PC-9 (cell line): ENCODE measurements at regions not wholly inside any gene's neighbourhood (a gene's known extent, or its start where the extent isn't known, plus 50 kb on each side); places are given as distances from the start of the nearest gene placed in this dataset.

Experiments used
- BruUV-seq: library from RNA; stranded (reverse); fragments of 400-500 nt; replicated peaks from 2 replicates; lab custom pipeline; 2021; lab: Mats Ljungman, UMichigan
- CTCF ChIA-PET: fragments of 300-600 bp; sonication (Branson Sonifier 250); formaldehyde crosslinking; loops from one replicate; lab custom pipeline; 2022; ENCODE audit warnings: antibody characterized with exemption; lab: Charles Lee
- POLR2A ChIA-PET: fragments of 300-600 bp; sonication (Branson Sonifier 250); formaldehyde crosslinking; loops from one replicate; lab custom pipeline; 2022; ENCODE audit warnings: antibody characterized with exemption; ENCODE audit not compliant: unreplicated experiment; lab: Charles Lee
- DNase-seq, 2 experiments: peaks; one replicate each; pipeline versions ENCODE4 v3.0.0 to v3.0.0-alpha.2; 2015 to 2022; ENCODE audit warnings: mixed read lengths in 1 of 2
- H2AFZ ChIP-seq: fragments of 200-600 bp; sonication (generic); 2 replicates; pipeline ENCODE4 v1.8.1; 2017; ENCODE audit warnings: antibody characterized with exemption
- H3F3A ChIP-seq: fragments of 200-600 bp; sonication (generic); 2 replicates; pipeline ENCODE4 v1.8.1; 2017; ENCODE audit warnings: antibody characterized with exemption, mild to moderate bottlenecking, low read depth; ENCODE audit not compliant: insufficient read depth
- H3K27ac ChIP-seq: fragments of 200-600 bp; sonication (generic); 2 replicates; pipeline ENCODE4 v1.6.1; 2016; ENCODE audit warnings: mixed run types
- H3K27me3 ChIP-seq: fragments of 200-600 bp; sonication (generic); 2 replicates; pipeline ENCODE4 v1.6.1; 2016; ENCODE audit warnings: low read depth, mixed run types; ENCODE audit not compliant: insufficient read depth
- H3K36me3 ChIP-seq: fragments of 200-600 bp; sonication (generic); 2 replicates; pipeline ENCODE4 v1.6.1; 2016; ENCODE audit warnings: low read depth, mixed run types
- H3K4me1 ChIP-seq: fragments of 200-600 bp; sonication (generic); replicated peaks from 2 replicates; pipeline ENCODE4 v1.6.1; 2016; ENCODE audit warnings: mixed run types; ENCODE audit not compliant: insufficient read depth
- H3K4me2 ChIP-seq: fragments of 200-600 bp; sonication (generic); 2 replicates; pipeline ENCODE4 v1.6.1; 2017; ENCODE audit warnings: mixed run types
- H3K4me3 ChIP-seq: fragments of 200-600 bp; sonication (generic); 2 replicates; pipeline ENCODE4 v1.6.1; 2016; ENCODE audit warnings: mixed run types
- H3K79me2 ChIP-seq: fragments of 200-600 bp; sonication (generic); 2 replicates; pipeline ENCODE4 v1.6.1; 2017; ENCODE audit warnings: low read depth, mixed run types
- H3K9me2 ChIP-seq: fragments of 200-600 bp; sonication (generic); 2 replicates; pipeline ENCODE4 v1.8.1; 2017; ENCODE audit warnings: mild to moderate bottlenecking; ENCODE audit not compliant: insufficient read depth
- H3K9me3 ChIP-seq: fragments of 200-600 bp; sonication (generic); 2 replicates; pipeline ENCODE4 v1.8.1; 2016; ENCODE audit warnings: low read depth; ENCODE audit not compliant: insufficient read depth
- H4K20me1 ChIP-seq: fragments of 200-600 bp; sonication (generic); 2 replicates; pipeline ENCODE4 v1.8.1; 2017; ENCODE audit not compliant: insufficient read depth
- CTCF ChIP-seq: fragments of 200-600 bp; sonication (generic); conservative IDR thresholded peaks from 2 replicates; pipeline ENCODE4 v1.6.1; 2017; ENCODE audit warnings: mixed run types, antibody characterized with exemption, mild to moderate bottlenecking, moderate library complexity
- EZH2 ChIP-seq: fragments of 200-600 bp; sonication (generic); IDR thresholded peaks from 2 replicates; pipeline ENCODE4 v1.8.0; 2017; ENCODE audit warnings: antibody characterized with exemption, low read depth
- intact Hi-C: fragments of 100-400 bp; cut with micrococcal nuclease; formaldehyde crosslinking; loops from one replicate; pipeline ENCODE4 v1.10.0; 2022; ENCODE audit not compliant: unreplicated experiment

GRCh38 chr13:31072041-31072440 is 89.7 kb downstream of the HSPH1 start:
- H3K27ac ChIP-seq, result no peak overlapping the region
- TF ChIP-seq CTCF (no peak), EZH2 (no peak)
- no peaks in the 10 kb centered on the region for H3K36me3 ChIP-seq
- H3K4me3 ChIP-seq, result no peak overlapping the region
- intact Hi-C loops, result no loop called here
- no peak for DNase-seq
- no peak overlapping the region for H2AFZ ChIP-seq
- POLR2A ChIA-PET, result no interaction called here
- H3K9me2 ChIP-seq, result no peaks in the 10 kb centered on the region
- no peaks in the 10 kb centered on the region for H3K79me2 ChIP-seq
- no TSS peak for BruUV-seq
- H3K9me3 ChIP-seq, result no peaks in the 10 kb centered on the region; the same call in 1 of the 2 replicates
- no peaks in the 10 kb centered on the region for H4K20me1 ChIP-seq
- 0 out of 2 replicates have a peak, but pooled peaks cover 6% of the 10 kb centered on the region for H3K4me1 ChIP-seq
- H3F3A ChIP-seq, result peaks cover 8% of the 10 kb centered on the region; the same call in 1 of the 2 replicates
- no peak overlapping the region for H3K4me2 ChIP-seq
- CTCF ChIA-PET, result no interaction called here
- no peaks in the 10 kb centered on the region for H3K27me3 ChIP-seq

- Histone ChIP-seq H3K4me2 (no peak overlapping the region), H3K9me3 (no peaks in the 10 kb centered on the region; the same call in 1 of the 2 replicates), H3K27ac (no peak overlapping the region), H3K4me1 (0 out of 2 replicates have a peak, but pooled peaks cover 6% of the 10 kb centered on the region), H4K20me1 (no peaks in the 10 kb centered on the region), H3K27me3 (no peaks in the 10 kb centered on the region), H2AFZ (no peak overlapping the region), H3K36me3 (no peaks in the 10 kb centered on the region), H3K79me2 (no peaks in the 10 kb centered on the region), H3K9me2 (no peaks in the 10 kb centered on the region; the same call in 1 of the 2 replicates), H3K4me3 (no peak overlapping the region), H3F3A (peaks cover 8% of the 10 kb centered on the region; the same call in 1 of the 2 replicates)
- no TSS peak for BruUV-seq
- ChIA-PET CTCF (no interaction called here), POLR2A (no interaction called here)
- intact Hi-C loops, result no loop called here
- TF ChIP-seq EZH2, result no peak
- no peak for TF ChIP-seq CTCF
- no peak for DNase-seq
Measured at GRCh38 chr13:31069808-31070534, 91.7 kb downstream of the HSPH1 start.

- intact Hi-C loops, result no loop called here
- H3K9me2 ChIP-seq, result no peaks in the 10 kb centered on the region; the same call in 1 of the 2 replicates
- H3K4me1 ChIP-seq, result no peaks in the 10 kb centered on the region
- H3F3A ChIP-seq, result no peaks in the 10 kb centered on the region
- no peaks in the 10 kb centered on the region for H3K27me3 ChIP-seq
- H3K4me3 ChIP-seq, result no peak overlapping the region
- no peaks in the 10 kb centered on the region; the same call in 1 of the 2 replicates for H3K9me3 ChIP-seq
- no peak overlapping the region for H2AFZ ChIP-seq
- no peak for TF ChIP-seq CTCF
- no peak for TF ChIP-seq EZH2
- H3K79me2 ChIP-seq, result no peaks in the 10 kb centered on the region
- H4K20me1 ChIP-seq, result no peaks in the 10 kb centered on the region
- CTCF ChIA-PET, result interaction anchor here (0.6 kb wide), 1 partner anchor 483 kb away, joined by 6 read pairs; no protein-coding TSS in a partner anchor
- no peak overlapping the region for H3K27ac ChIP-seq
- POLR2A ChIA-PET, result no interaction called here
- no peak overlapping the region for H3K4me2 ChIP-seq
- no TSS peak for BruUV-seq
- no peaks in the 10 kb centered on the region for H3K36me3 ChIP-seq
- no peak for DNase-seq
Measured at GRCh38 chr13:31068119-31068423, 93.6 kb downstream of the HSPH1 start.
